ENCODE measurements at regions not wholly inside any gene's neighbourhood (a gene's known extent, or its start where the extent isn't known, plus 50 kb on each side); places are given as distances from the start of the nearest gene placed in this dataset.
"Not testable (repeated sequence)": the region's sequence is repeated elsewhere in the genome, so short reads cannot be mapped to it uniquely, and the experiment has no call there.

- no peak for DNase-seq
Measured at GRCh38 chr13:79966493-79966895, 374.4 kb downstream of the SPRY2 start.

DNA sequence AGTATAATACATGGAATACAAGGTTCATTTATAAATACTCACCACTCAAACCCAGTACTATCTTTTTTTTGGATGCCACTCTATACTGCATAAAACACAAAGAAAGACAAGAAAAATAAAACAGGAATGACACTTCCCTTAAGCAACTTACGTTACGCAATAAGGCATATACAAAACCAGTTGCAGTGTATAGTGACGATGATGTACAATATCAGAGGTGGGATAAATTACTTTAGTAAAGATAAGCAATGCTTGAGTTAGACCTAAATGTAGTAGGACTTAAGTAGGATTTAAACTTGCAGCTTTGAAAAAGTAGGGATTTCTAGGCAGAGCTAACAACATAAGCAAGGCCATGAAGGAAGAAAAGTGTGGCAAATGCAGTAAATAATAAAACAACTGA lies 374.9 kb downstream of the SPRY2 start:
- no peak for DNase-seq

- DNase-seq: no peak
Measured at GRCh38 chr13:79946556-79946955, 394.4 kb downstream of the SPRY2 start.

- no peak for DNase-seq
Measured at GRCh38 chr13:79943346-79944023, 397.4 kb downstream of the SPRY2 start.

GRCh38 chr13:79941752-79942151 lies 399.2 kb downstream of the SPRY2 start:
- DNase-seq: no peak

DNA sequence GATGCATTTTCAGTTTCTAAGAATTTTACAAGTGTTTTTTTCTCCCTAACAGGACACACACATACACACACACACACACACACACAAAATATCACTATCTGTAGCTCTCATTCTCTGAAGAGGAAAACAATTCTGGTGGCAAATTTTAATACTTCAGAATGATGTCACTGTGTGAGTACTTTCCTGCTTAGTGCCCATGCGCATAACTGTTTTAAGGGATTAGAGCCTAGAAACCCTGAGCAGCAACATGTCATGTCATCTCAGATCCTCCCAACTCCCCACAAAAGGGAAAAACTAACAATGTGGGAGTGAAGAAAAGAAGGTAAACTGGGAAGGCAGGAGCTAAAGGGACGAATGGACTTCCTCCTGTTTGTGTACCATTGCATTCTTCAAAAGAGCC lies 401.2 kb downstream of the SPRY2 start:
- DNase-seq: no peak

DNA sequence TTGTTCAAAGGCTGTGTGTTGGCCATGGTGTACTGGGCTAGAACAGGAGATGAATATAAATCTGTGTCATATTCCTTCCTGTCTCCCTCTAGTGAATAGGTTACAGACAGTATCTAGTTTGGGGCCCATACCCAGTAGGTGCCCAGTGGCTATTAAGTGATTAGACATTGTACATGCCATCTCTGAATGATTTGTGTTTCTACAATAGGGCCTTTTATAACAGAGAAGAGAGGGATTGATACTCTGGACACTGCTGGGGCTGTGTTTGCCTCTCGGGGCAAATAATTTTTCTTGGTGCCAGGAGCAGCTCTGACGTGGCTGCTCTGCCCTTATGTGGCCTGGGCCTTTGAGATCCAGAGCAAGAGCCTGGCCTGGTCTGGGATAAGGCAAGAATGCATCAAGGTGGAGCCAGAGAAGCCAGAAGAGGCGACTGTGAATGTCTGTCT lies 403.1 kb downstream of the SPRY2 start:
- DNase-seq: no peak

- DNase-seq: no peak
Measured at GRCh38 chr13:79937311-79937710, 403.6 kb downstream of the SPRY2 start.

DNA sequence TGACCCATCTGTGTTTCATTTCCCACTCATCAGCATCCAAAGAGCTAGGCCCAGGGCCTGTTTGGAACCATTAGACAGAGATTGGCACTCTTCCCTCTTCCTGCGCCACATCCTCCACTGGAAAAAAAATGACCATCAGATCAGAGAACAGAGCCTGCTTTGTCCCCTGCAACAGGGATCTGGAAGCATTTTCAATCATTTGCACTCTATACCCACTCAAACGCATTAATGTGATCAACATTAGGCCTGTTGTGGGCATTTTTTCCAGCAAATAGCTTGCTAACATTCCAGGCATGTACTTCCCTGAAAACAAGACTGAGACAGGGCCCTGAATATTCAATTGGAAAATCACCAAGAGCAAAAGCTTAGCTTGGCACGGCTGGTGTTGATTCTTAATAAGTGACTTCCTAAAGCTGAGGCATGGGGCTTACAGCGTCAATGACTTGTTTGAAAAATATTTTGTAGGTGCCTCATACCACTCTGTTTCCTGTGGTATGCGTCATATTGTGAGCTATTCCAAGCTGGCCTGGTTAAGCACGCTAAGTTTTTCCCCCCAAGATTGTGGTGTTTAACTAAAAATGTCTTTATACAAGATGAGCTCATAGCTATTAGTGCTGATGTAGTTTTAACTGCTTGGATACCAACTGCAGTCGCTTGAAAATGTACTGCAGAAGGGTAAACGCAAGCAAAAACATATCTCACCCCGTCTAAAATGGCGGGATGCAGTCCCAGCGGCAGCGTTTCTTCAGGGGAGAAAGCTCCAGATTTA lies 404.4 kb downstream of the SPRY2 start:
- no peak for DNase-seq

DNA sequence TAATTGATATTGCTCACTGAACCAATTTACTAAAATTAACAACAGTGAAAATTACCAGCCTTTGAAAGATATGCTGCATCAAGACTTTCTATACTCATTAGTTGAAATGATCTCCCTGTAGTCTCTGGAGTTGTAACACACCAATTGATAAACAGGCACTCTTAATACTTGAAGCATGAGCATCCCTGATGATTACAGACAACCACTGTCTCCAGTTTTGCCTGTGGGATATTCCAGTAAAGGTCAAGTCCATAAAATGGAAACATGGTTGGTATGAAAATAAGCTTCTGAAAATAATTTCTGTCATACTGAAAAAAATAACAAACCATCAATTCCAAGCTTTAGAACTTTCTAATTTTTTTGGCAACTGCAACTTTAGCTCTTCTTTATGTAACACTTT lies 405.8 kb downstream of the SPRY2 start:
- no peak for DNase-seq

GRCh38 chr13:79933389-79933788 lies 407.5 kb downstream of the SPRY2 start:
- DNase-seq: no peak

- no peak for DNase-seq
Measured at GRCh38 chr13:79932556-79932955, 408.4 kb downstream of the SPRY2 start.

GRCh38 chr13:79923973-79924556 lies 416.9 kb downstream of the SPRY2 start:
- not testable (repeated sequence) for DNase-seq

GRCh38 chr13:79919091-79919490 lies 421.8 kb downstream of the SPRY2 start:
- no peak for DNase-seq

DNA sequence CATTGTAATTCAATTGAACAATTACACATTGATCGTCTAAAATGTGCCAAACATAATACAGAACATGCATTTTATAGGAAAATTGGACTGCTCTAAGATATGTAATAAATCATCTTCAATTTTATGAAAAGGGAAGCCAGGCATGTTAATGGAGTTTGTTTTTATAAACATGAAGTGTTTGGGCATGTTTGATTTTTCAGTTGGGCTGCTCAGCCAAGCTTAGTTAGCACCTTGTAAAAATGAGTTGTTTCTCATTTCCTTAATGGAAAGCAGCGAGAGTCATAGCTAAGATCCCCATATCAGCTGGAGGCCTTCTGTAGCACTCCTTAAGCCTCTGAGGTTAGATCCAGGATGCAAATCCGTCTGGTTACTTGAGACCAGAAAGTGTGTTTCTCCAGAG lies 422.3 kb downstream of the SPRY2 start:
- DNase-seq: no peak

DNA sequence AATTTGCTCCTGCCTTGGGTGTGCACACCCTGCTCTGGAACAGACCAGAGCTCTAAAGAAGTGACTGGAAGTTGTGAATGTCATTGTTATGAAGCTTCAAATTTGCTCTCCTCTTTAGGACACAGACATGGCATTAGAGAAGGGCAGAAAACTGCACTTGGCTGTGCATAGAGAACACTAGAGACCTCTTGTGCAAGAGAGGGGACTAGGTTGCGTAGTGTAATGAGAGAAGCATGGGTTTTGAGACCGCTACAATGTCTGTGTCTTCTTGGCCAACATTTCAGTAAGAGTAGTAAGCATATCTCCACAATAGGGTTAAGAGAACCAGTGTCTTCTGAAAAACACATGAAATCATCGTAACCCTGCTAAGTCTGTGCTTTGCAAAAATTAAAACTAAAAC lies 423.3 kb downstream of the SPRY2 start:
- DNase-seq: no peak

GRCh38 chr13:79915114-79915811 lies 425.7 kb downstream of the SPRY2 start:
- DNase-seq: no peak

GRCh38 chr13:79913141-79913827 lies 427.6 kb downstream of the SPRY2 start:
- DNase-seq: no peak

- DNase-seq: no peak
Measured at GRCh38 chr13:79912403-79912802, 428.5 kb downstream of the SPRY2 start.

GRCh38 chr13:79910875-79911540 lies 429.9 kb downstream of the SPRY2 start:
- no peak for DNase-seq

DNA sequence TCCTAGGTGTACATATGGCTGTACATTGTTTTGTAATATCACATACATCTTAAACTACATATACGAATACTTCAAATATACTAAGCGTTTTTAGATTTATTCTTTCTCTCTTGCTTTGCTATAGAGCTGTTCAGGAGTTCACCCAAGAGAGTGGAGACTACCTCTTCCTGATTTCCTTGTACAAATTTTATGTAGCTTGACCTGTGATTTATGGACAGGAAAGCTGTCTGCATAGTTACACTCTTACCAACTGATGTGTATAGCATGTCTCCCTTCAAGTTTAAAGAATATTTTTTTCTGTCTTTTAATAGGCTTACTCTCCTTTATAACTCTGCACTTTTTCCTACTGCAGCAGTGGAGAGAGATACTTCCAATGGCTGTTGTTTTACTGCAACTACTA lies 428.7 kb downstream of the NDFIP2 start:
- no peak for DNase-seq

DNA sequence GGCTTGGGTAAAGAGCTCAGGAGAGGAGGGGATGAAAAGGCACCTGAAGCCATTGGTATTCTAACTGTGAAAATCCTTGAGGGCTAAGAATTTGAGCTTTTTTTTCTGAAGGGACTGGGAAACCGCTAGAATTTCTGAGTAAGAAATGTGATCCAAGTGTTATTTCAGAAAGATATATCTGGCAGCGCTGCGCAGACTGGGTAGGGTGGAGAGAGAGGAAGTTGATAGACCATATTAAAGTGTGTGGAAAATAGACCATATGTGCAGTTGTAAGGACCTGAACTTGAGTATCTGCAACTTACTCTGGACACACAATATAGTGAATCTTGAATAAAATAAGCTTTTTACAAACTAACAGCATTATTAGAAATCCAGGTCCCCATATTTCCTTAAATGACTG lies 427.4 kb downstream of the NDFIP2 start:
- no peak for DNase-seq
